GM20000 (cell line): ENCODE measurements at regions not wholly inside any gene's neighbourhood (a gene's known extent, or its start where the extent isn't known, plus 50 kb on each side); places are given as distances from the start of the nearest gene placed in this dataset.

Experiments used
- DNase-seq: peaks from one replicate; pipeline ENCODE4 v3.0.0; 2012; ENCODE audit warnings: low spot score
- CTCF ChIP-seq: IDR thresholded peaks from 2 replicates; pipeline ENCODE4 v1.5.1; 2012; ENCODE audit warnings: mild to moderate bottlenecking, control low read depth; ENCODE audit errors: extremely low read depth, missing control alignments

GRCh38 chr9:118751077-118751847 lies 618.0 kb downstream of the BRINP1 start:
- DNase-seq: no peak

GRCh38 chr9:118751848-118752223 lies 617.4 kb downstream of the BRINP1 start:
- no peak for TF ChIP-seq CTCF
- no peak for DNase-seq

More at GRCh38 chr9:118751077-118751847, 618.0 kb downstream of the BRINP1 start:
- TF ChIP-seq CTCF: no peak

GRCh38 chr9:118761016-118761790 lies 608.0 kb downstream of the BRINP1 start:
- no peak for TF ChIP-seq CTCF
- no peak for DNase-seq

GRCh38 chr9:118767571-118767970 lies 601.7 kb downstream of the BRINP1 start:
- DNase-seq: no peak
- no peak for TF ChIP-seq CTCF

GRCh38 chr9:118782790-118783463 lies 586.3 kb downstream of the BRINP1 start:
- TF ChIP-seq CTCF: no peak
- DNase-seq: no peak

- DNase-seq: no peak
- TF ChIP-seq CTCF: no peak
Measured at GRCh38 chr9:118784033-118784432, 585.2 kb downstream of the BRINP1 start.

GRCh38 chr9:118785456-118785855 lies 583.8 kb downstream of the BRINP1 start:
- TF ChIP-seq CTCF: no peak
- DNase-seq: no peak
